PFSK-1 (cell line): ENCODE measurements at regions not wholly inside any gene's neighbourhood (a gene's known extent, or its start where the extent isn't known, plus 50 kb on each side); places are given as distances from the start of the nearest gene placed in this dataset.

ENCODE experiments used
- FOXP2 ChIP-seq: optimal IDR thresholded peaks from 2 replicates; pipeline ENCODE3; 2011; ENCODE audit warnings: borderline replicate concordance, control low read depth, inconsistent platforms; ENCODE audit not compliant: insufficient read depth; ENCODE audit errors: extremely low read length, extremely low read depth
- POLR2AphosphoS5 ChIP-seq: IDR thresholded peaks from 2 replicates; pipeline ENCODE4 v1.6.1; 2012; ENCODE audit warnings: low read depth, mild to moderate bottlenecking, control low read depth, low read length, moderate library complexity
- REST ChIP-seq, 2 experiments: IDR thresholded peaks; 2 replicates each; pipeline versions ENCODE4 v1.6.1 to v1.8.0; 2011 to 2012; ENCODE audit warnings: low read depth in 2 of 2, low read length in 2 of 2, control low read depth in 1 of 2, inconsistent platforms in 1 of 2, mild to moderate bottlenecking in 1 of 2, moderate library complexity in 1 of 2; ENCODE audit not compliant: insufficient read depth in 1 of 2
- SIN3A ChIP-seq: IDR thresholded peaks from 2 replicates; pipeline ENCODE4 v1.6.1; 2012; ENCODE audit warnings: mild to moderate bottlenecking, low read length, moderate library complexity, borderline replicate concordance; ENCODE audit not compliant: insufficient read depth
- TAF1 ChIP-seq: IDR thresholded peaks from 2 replicates; pipeline ENCODE4 v1.6.1; 2012; ENCODE audit warnings: low read length, control low read depth, borderline replicate concordance; ENCODE audit not compliant: insufficient read depth

DNA sequence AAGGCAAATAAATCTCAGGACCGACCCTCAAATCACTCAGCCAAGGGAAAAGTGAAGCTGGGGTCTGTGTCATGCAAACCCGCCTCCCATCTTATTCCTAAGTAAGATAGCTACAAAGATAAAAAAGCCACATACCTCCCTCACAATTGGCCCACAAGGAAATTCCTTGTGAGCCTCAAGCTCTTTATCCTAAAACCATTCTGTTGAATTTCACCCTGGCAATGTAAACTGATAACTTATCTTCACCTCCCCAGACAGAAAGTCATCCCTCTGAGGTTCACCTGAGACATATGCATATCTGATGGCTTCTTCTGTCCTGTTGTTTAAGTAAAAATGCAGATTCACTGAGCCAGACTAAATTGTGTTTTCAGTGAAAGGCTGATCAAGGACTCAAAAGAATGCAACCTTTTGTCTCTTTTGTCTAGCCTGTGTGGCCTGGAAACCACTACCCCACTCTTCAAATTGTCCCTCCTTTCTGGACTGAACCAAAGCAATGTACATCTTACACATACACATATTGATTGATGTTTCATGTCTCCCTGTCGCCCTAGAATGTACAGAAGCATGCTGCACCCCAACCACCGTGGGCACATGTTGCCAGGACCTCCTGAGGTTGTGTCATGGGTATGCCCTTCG lies 91.3 kb downstream of the MFAP3L start:
- TF ChIP-seq TAF1 = no peak
- no peak for TF ChIP-seq POLR2AphosphoS5
- TF ChIP-seq SIN3A = no peak
- TF ChIP-seq REST (IDR thresholded peaks at IDR 0.05; ENCODE audit: insufficient read depth in 1 of 2, low read depth in 2 of 2, low read length in 2 of 2) = no peak
- no peak for TF ChIP-seq FOXP2
